Endothelial cell of umbilical vein (primary cell): ENCODE measurements at regions not wholly inside any gene's neighbourhood (a gene's known extent, or its start where the extent isn't known, plus 50 kb on each side); places are given as distances from the start of the nearest gene placed in this dataset.

Experiments used
- BruUV-seq: library from RNA; stranded (reverse); fragments of 400-500 nt; replicated peaks from 2 replicates; lab custom pipeline; 2021; lab: Mats Ljungman, UMichigan
- CTCF ChIA-PET: fragments of 300-600, 350-600 bp; sonication (Branson Sonifier 250); formaldehyde crosslinking; loops from one replicate; lab custom pipeline; 2021; ENCODE audit warnings: antibody characterized with exemption, inconsistent platforms; lab: Charles Lee
- POLR2A ChIA-PET: fragments of 300-600, 350-600 bp; sonication (Branson Sonifier 250); formaldehyde crosslinking; loops from one replicate; lab custom pipeline; 2021; ENCODE audit warnings: antibody characterized with exemption, inconsistent platforms; lab: Charles Lee
- DNase-seq: peaks from one replicate; pipeline ENCODE4 v3.0.0-alpha.2; 2011; ENCODE audit warnings: low read depth, low spot score
- FAIRE-seq: peaks from 2 replicates; lab custom pipeline; 2011; peaks lifted over from hg19 to GRCh38; lab: Jason Lieb, UNC
- H2AFZ ChIP-seq: 2 replicates; pipeline ENCODE4 v1.6.0; 2012; ENCODE audit warnings: low read depth, low read length, control low read depth, inconsistent platforms
- H3K27ac ChIP-seq: 2 replicates; pipeline ENCODE4 v1.5.1; 2011; ENCODE audit warnings: low read depth, mild to moderate bottlenecking, control low read depth, low read length, moderate library complexity; ENCODE audit not compliant: insufficient read depth
- H3K27me3 ChIP-seq, 2 experiments: 2 replicates each; pipeline versions ENCODE4 v1.6.0 to v1.6.1; 2011; ENCODE audit warnings: low read length in 2 of 2, mixed read lengths in 1 of 2; ENCODE audit not compliant: control insufficient read depth in 2 of 2, insufficient read depth in 2 of 2
- H3K36me3 ChIP-seq, 2 experiments: 2 replicates in 1 of 2; 3 replicates in 1 of 2; pipeline ENCODE4 v1.5.1; 2011; ENCODE audit warnings: low read length in 2 of 2, mild to moderate bottlenecking in 1 of 2, moderate library complexity in 1 of 2; ENCODE audit not compliant: control insufficient read depth in 2 of 2, insufficient read depth in 2 of 2; ENCODE audit errors: extremely low read depth in 1 of 2
- H3K4me1 ChIP-seq: 3 replicates; pipeline ENCODE4 v1.5.1; 2011; ENCODE audit warnings: mild to moderate bottlenecking, low read length; ENCODE audit not compliant: control insufficient read depth, insufficient read depth; ENCODE audit errors: extremely low read depth
- H3K4me2 ChIP-seq: 2 replicates; pipeline ENCODE4 v1.6.1; 2011; ENCODE audit warnings: low read length, control low read depth, mixed read lengths; ENCODE audit not compliant: insufficient read depth
- H3K4me3 ChIP-seq, 3 experiments: fragments of 200-600 bp in 1 of 3; sonication (generic), shearing (Covaris generic) in 1 of 3; replicated peaks in 1 of 3; 2 replicates each; pipeline ENCODE4 v1.5.1; 2011 to 2016; ENCODE audit warnings: control low read depth in 3 of 3, low read length in 3 of 3, mild to moderate bottlenecking in 2 of 3, inconsistent platforms in 1 of 3, low read depth in 1 of 3, moderate library complexity in 1 of 3; ENCODE audit not compliant: insufficient read depth in 1 of 3
- H3K79me2 ChIP-seq: 2 replicates; pipeline ENCODE4 v1.6.0; 2012; ENCODE audit warnings: low read length, inconsistent platforms; ENCODE audit not compliant: control insufficient read depth, insufficient read depth
- H3K9ac ChIP-seq: replicated peaks from 2 replicates; pipeline ENCODE3; 2011; ENCODE audit warnings: low read length, control low read depth; ENCODE audit not compliant: insufficient read depth; ENCODE audit errors: extremely low read depth
- H3K9me1 ChIP-seq: replicated peaks from 3 replicates; pipeline ENCODE4 v1.6.0; 2011; ENCODE audit warnings: mild to moderate bottlenecking, low read length; ENCODE audit not compliant: control insufficient read depth, insufficient read depth; ENCODE audit errors: extremely low read depth
- H3K9me3 ChIP-seq: replicated peaks from 2 replicates; pipeline ENCODE4 v1.5.1; 2012; ENCODE audit warnings: low read length, inconsistent platforms; ENCODE audit not compliant: control insufficient read depth, insufficient read depth
- H4K20me1 ChIP-seq: replicated peaks from 2 replicates; pipeline ENCODE3; 2011; ENCODE audit warnings: mild to moderate bottlenecking, low read length; ENCODE audit not compliant: control insufficient read depth, insufficient read depth; ENCODE audit errors: extremely low read depth
- EZH2 ChIP-seq: IDR thresholded peaks from 2 replicates; pipeline ENCODE4 v1.6.1; 2012; ENCODE audit warnings: borderline replicate concordance, low read depth, mild to moderate bottlenecking, moderate library complexity, low read length, inconsistent platforms; ENCODE audit not compliant: severe bottlenecking
- FOS ChIP-seq: IDR thresholded peaks from 2 replicates; pipeline ENCODE4 v1.6.1; 2011; ENCODE audit warnings: mild to moderate bottlenecking, low read length, moderate library complexity, borderline replicate concordance; ENCODE audit not compliant: insufficient read depth
- GATA2 ChIP-seq: IDR thresholded peaks from 2 replicates; pipeline ENCODE4 v1.7.0; 2011; ENCODE audit warnings: low read depth, mild to moderate bottlenecking, moderate library complexity, mixed read lengths, low read length; ENCODE audit not compliant: insufficient read length, insufficient read depth
- JUN ChIP-seq: IDR thresholded peaks from 2 replicates; pipeline ENCODE4 v1.6.1; 2011; ENCODE audit warnings: borderline replicate concordance, low read depth; ENCODE audit not compliant: insufficient read length, insufficient read depth
- MYC ChIP-seq: IDR thresholded peaks from one replicate; pipeline ENCODE4 v1.6.1; 2011; ENCODE audit warnings: mild to moderate bottlenecking, low read depth, low read length
- POLR2A ChIP-seq: IDR thresholded peaks from 2 replicates; pipeline ENCODE4 v1.6.1; 2012; ENCODE audit warnings: low read depth, mild to moderate bottlenecking, control low read depth, low read length
- POLR2AphosphoS5 ChIP-seq: IDR thresholded peaks from 2 replicates; pipeline ENCODE4 v1.6.1; 2012; ENCODE audit warnings: low read depth, mild to moderate bottlenecking, control low read depth, low read length, moderate library complexity; ENCODE audit not compliant: insufficient read depth
- dilution Hi-C: fragments of 300-500 bp; cut with MboI; formaldehyde crosslinking; loops from one replicate; pipeline ENCODE4 v1.15.0; 2019; ENCODE audit warnings: low sequenced_read_pairs; ENCODE audit not compliant: extremely low pct_ligation_motif_present
- intact Hi-C: fragments of 100-400 bp; cut with micrococcal nuclease; formaldehyde crosslinking; loops from one replicate; pipeline ENCODE4 v1.10.0; 2022
- TF ChIP-seq, protein P1 (sequence below): IDR thresholded peaks from 2 replicates; pipeline ENCODE4 v1.6.1; 2011; ENCODE audit not compliant: insufficient read depth, insufficient read length
- TF ChIP-seq, protein P2 (sequence below), 2 donors: IDR thresholded peaks; 1 replicate in 1 of 2; 2 replicates in 1 of 2; pipeline ENCODE4 v1.5.1; 2011; ENCODE audit warnings: low read length in 2 of 2, mild to moderate bottlenecking in 2 of 2, moderate library complexity in 2 of 2, control low read depth in 1 of 2, inconsistent platforms in 1 of 2, low read depth in 1 of 2; ENCODE audit not compliant: insufficient read depth in 1 of 2; ENCODE audit errors: extremely low read depth in 1 of 2

DNA sequence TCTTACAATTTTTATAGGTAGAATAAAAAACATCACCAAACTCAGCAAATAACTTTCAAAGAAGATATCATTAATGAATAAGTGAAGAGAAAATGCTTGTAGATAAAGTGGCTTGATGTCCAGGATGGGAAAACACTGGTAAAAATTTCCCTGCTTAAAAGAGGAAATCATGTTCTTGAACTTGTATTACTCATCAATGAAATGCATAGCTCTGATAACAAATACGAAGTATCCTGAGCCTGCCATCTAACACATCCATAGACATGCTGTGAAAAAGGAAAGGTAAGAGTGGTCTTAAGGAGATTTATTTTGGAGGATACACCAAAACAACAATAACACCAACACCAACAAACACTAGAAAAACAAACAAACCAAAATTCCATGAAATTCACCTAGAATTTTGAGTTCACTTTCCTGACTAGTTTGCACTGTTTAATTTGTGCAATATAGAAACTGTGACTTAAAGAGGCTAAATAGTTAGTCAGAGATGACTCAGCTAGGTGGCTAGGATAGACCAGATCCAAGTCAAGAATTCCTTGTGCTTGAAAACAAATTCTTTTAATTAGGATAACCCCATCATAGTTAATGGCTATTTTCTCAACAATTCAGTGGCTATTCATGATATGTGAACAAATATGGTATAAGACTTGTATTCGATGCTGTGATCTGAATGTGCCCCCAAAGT is 179.8 kb upstream of the KCNK2 start:
- no TSS peak for BruUV-seq
- CTCF ChIA-PET, result interaction anchor here (1.8 to 2.1 kb wide), 2 partner anchors 17 to 28 kb away, joined by 5 to 6 read pairs; no protein-coding TSS in a partner anchor
- H3K4me1 ChIP-seq, result peaks cover 25% of the 10 kb centered on the region

More for the DNA sequence above, 179.8 kb upstream of the KCNK2 start:
- peak; percentile 75 for DNase-seq
- Histone ChIP-seq H3K9me3 (no peaks in the 10 kb centered on the region), H3K27me3 (no peaks in the 10 kb centered on the region), H3K4me3 (no peak overlapping the region), H3K4me2 (peak overlapping the region; percentile 82), H4K20me1 (no peaks in the 10 kb centered on the region), H3K79me2 (no peaks in the 10 kb centered on the region), H3K27ac (peak overlapping the region; percentile 61), H3K36me3 (no peaks in the 10 kb centered on the region), H2AFZ (peak overlapping the region; percentile 78), H3K9me1 (no peaks in the 10 kb centered on the region), H3K9ac (peak overlapping the region; percentile 10)
- TF ChIP-seq, protein P1, sequence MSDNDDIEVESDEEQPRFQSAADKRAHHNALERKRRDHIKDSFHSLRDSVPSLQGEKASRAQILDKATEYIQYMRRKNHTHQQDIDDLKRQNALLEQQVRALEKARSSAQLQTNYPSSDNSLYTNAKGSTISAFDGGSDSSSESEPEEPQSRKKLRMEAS, result no peak
- TF ChIP-seq, protein P2, sequence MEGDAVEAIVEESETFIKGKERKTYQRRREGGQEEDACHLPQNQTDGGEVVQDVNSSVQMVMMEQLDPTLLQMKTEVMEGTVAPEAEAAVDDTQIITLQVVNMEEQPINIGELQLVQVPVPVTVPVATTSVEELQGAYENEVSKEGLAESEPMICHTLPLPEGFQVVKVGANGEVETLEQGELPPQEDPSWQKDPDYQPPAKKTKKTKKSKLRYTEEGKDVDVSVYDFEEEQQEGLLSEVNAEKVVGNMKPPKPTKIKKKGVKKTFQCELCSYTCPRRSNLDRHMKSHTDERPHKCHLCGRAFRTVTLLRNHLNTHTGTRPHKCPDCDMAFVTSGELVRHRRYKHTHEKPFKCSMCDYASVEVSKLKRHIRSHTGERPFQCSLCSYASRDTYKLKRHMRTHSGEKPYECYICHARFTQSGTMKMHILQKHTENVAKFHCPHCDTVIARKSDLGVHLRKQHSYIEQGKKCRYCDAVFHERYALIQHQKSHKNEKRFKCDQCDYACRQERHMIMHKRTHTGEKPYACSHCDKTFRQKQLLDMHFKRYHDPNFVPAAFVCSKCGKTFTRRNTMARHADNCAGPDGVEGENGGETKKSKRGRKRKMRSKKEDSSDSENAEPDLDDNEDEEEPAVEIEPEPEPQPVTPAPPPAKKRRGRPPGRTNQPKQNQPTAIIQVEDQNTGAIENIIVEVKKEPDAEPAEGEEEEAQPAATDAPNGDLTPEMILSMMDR (IDR thresholded peaks at IDR 0.05; ENCODE audit: extremely low read depth in 1 of 2, insufficient read depth in 1 of 2, low read depth in 1 of 2, low read length in 2 of 2), result no peak
- TF ChIP-seq GATA2, result peak; percentile 69
- no peak for TF ChIP-seq POLR2A
- peak; percentile 87 for TF ChIP-seq FOS
- no peak for TF ChIP-seq JUN
- no peak for TF ChIP-seq EZH2
- TF ChIP-seq POLR2AphosphoS5, result no peak
- no peak for TF ChIP-seq MYC
- dilution Hi-C loops (no loop called here), intact Hi-C loops (loop anchor here (1.0 kb wide), 1 partner anchor 212 kb away; no protein-coding TSS in a partner anchor)
- POLR2A ChIA-PET, result interaction anchor here (1.5 kb wide), 1 partner anchor 664 kb away, joined by 4 read pairs; the partner anchor contains the start of gene KCTD3
- FAIRE-seq, result no peak
